ENCODE measurements at regions not wholly inside any gene's neighbourhood (a gene's known extent, or its start where the extent isn't known, plus 50 kb on each side); places are given as distances from the start of the nearest gene placed in this dataset.

DNA sequence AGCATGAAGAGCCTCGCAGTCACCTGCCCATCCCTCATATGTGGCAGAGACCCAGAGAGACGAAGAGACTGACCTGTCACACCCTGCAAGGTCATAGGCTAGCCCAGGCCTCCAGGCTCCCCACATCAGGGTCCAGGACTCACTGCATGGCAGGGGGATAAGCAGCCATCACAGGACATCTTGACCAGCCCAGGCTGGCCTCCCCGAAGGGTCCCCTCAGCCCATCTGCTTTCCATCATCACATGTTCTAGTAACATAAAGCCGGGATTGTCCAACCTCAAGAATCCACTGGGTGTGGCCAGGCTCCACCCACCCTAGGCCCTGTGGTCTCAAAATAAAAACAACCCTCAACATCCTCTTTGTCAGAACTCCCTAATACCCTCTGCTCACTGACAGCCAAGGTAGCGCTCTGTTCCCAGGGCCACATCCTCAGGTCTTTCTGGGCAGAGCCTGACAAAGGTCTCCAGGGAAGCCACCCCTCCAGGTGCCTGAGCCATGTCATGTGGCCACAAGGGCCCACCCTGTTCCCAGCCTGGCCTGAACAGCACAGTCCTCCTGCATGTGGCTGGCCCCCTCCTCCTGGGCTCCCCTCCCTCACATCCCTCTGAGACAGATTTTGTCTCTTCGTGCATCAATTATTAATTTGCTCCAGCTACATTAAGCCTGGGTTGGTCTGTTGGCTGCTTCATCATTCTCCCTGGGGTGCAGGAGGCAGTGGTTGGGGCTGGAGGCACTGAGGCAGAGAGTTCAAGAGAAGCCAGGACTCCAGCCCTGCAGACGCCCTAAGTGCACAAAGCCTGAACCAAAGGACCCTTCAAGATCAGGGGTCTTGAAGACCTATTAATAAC is 131.8 kb upstream of the UNC5B start:
- no peak overlapping the region for H3K9ac ChIP-seq (ENCODE audit: low read depth in 1 of 2, low read length in 2 of 2)
- H3K4me1 ChIP-seq (ENCODE audit: control insufficient read depth in 1 of 2, insufficient read depth in 2 of 2, low read length in 2 of 2): no peaks in the 10 kb centered on the region
- no peaks in the 10 kb centered on the region for H3K27me3 ChIP-seq (ENCODE audit: control insufficient read depth in 1 of 2, insufficient read depth in 2 of 2, low read length in 2 of 2)
- H3K4me3 ChIP-seq (ENCODE audit: low read depth in 1 of 2, low read length in 2 of 2): no peak overlapping the region
- no peaks in the 10 kb centered on the region for H3K36me3 ChIP-seq (ENCODE audit: control insufficient read depth in 1 of 2, insufficient read depth in 2 of 2, low read length in 2 of 2)
- no peaks in the 10 kb centered on the region for H3K9me3 ChIP-seq (ENCODE audit: control insufficient read depth in 1 of 2, low read length in 2 of 2)
- no peak overlapping the region for H3K27ac ChIP-seq (ENCODE audit: low read depth, low read length)

DNA sequence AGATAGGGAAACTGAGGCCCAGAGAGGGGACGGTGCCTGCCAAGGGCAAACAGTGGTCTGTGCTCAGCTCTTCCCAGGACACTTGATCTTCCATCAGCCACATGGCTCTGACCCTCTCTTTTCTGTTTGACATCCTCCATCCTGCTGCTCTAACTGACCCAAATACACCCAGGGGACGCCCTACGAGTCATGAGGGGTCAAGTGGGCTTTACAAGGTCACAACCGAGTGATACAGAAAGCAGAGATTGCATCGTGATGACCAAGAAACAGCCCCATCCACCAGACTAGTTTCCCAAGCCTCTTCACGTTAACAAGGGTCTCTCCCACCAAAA is 131.2 kb upstream of the UNC5B start:
- Histone ChIP-seq H3K27ac (ENCODE audit: low read depth, low read length) (no peak overlapping the region), H3K36me3 (ENCODE audit: control insufficient read depth in 1 of 2, insufficient read depth in 2 of 2, low read length in 2 of 2) (no peaks in the 10 kb centered on the region), H3K4me3 (ENCODE audit: low read depth in 1 of 2, low read length in 2 of 2) (no peak overlapping the region), H3K27me3 (ENCODE audit: control insufficient read depth in 1 of 2, insufficient read depth in 2 of 2, low read length in 2 of 2) (no peaks in the 10 kb centered on the region), H3K9me3 (ENCODE audit: control insufficient read depth in 1 of 2, low read length in 2 of 2) (no peaks in the 10 kb centered on the region), H3K4me1 (ENCODE audit: control insufficient read depth in 1 of 2, insufficient read depth in 2 of 2, low read length in 2 of 2) (no peaks in the 10 kb centered on the region), H3K9ac (ENCODE audit: low read depth in 1 of 2, low read length in 2 of 2) (no peak overlapping the region)

DNA sequence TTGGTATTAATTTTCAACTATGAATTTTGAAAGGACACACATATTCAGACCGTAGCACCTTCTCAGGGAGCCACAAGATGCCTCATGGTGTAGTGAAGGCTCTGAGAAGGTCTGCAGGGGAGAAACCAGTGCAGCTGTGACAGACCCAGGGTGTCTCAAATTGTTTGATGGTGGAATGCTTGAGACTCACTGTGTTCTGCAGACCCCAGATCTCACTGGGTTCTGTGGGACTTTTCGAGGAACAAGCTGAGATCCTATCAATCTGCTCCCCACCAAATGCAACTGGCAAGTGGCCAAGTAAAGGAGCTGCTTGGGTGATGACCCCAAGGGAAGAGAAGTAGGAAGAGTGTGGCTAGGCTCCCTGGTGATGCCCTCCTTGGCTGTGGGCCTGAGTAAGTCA is 130.5 kb upstream of the UNC5B start:
- Histone ChIP-seq H3K4me3 (ENCODE audit: low read depth in 1 of 2, low read length in 2 of 2) (no peak overlapping the region), H3K36me3 (ENCODE audit: control insufficient read depth in 1 of 2, insufficient read depth in 2 of 2, low read length in 2 of 2) (no peaks in the 10 kb centered on the region), H3K4me1 (ENCODE audit: control insufficient read depth in 1 of 2, insufficient read depth in 2 of 2, low read length in 2 of 2) (no peaks in the 10 kb centered on the region), H3K9me3 (ENCODE audit: control insufficient read depth in 1 of 2, low read length in 2 of 2) (no peaks in the 10 kb centered on the region), H3K27ac (ENCODE audit: low read depth, low read length) (no peak overlapping the region), H3K9ac (ENCODE audit: low read depth in 1 of 2, low read length in 2 of 2) (no peak overlapping the region), H3K27me3 (ENCODE audit: control insufficient read depth in 1 of 2, insufficient read depth in 2 of 2, low read length in 2 of 2) (no peaks in the 10 kb centered on the region)

DNA sequence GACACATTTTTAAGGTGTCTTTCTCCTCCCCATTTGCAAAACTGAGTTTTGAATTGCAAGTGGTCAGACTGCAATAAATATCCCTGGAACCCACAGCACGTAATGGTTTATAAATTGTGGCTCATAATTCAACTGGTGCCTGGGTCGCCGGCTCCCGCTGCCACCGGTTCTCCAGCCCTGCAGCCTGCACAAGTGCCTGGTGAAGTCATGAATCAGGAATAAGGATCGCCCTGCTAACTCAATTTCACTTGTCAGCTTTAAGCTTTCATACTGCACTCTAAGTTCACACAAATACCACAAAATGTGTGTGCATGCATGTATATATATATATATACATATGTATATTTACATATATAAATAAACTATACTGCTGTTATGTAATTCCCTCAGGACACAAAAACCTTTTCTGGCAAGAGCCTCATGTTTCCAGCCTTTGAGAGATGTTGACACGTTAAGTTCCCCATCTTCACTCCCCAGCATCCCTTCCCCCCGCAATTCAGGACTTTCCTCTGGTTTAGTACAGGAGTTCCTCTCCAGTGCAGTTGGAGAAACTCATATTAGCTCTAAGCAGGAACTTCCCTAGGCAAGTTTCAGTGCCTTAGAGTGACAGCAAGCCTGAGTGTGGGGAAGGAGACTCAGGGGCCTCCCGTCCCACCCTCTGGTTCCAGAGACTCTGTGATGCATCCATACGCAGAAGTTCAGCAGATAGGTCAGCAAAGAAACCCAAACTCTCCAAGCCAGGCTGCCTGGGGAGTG is 129.2 kb upstream of the UNC5B start:
- Histone ChIP-seq H3K9me3 (ENCODE audit: control insufficient read depth in 1 of 2, low read length in 2 of 2) (no peaks in the 10 kb centered on the region), H3K4me3 (ENCODE audit: low read depth in 1 of 2, low read length in 2 of 2) (no peak overlapping the region), H3K9ac (ENCODE audit: low read depth in 1 of 2, low read length in 2 of 2) (no peak overlapping the region), H3K27me3 (ENCODE audit: control insufficient read depth in 1 of 2, insufficient read depth in 2 of 2, low read length in 2 of 2) (no peaks in the 10 kb centered on the region), H3K4me1 (ENCODE audit: control insufficient read depth in 1 of 2, insufficient read depth in 2 of 2, low read length in 2 of 2) (no peaks in the 10 kb centered on the region), H3K27ac (ENCODE audit: low read depth, low read length) (no peak overlapping the region), H3K36me3 (ENCODE audit: control insufficient read depth in 1 of 2, insufficient read depth in 2 of 2, low read length in 2 of 2) (no peaks in the 10 kb centered on the region)

DNA sequence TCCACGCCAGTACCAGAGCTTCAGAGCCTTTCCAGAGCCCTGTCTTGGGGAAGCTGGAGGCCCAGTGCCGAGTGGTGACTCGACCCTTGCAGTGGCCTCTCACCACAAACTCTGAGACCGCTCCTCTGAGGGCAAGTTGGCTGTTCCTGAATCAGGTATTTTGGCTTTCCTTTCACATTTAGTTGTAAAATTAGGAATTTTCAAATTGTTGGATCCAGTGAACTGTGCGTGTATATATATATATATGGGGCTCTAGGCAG is 128.7 kb upstream of the UNC5B start:
- H3K4me1 ChIP-seq (ENCODE audit: control insufficient read depth in 1 of 2, insufficient read depth in 2 of 2, low read length in 2 of 2): no peaks in the 10 kb centered on the region
- no peak overlapping the region for H3K4me3 ChIP-seq (ENCODE audit: low read depth in 1 of 2, low read length in 2 of 2)
- H3K27ac ChIP-seq (ENCODE audit: low read depth, low read length): no peak overlapping the region
- no peaks in the 10 kb centered on the region for H3K36me3 ChIP-seq (ENCODE audit: control insufficient read depth in 1 of 2, insufficient read depth in 2 of 2, low read length in 2 of 2)
- no peaks in the 10 kb centered on the region for H3K9me3 ChIP-seq (ENCODE audit: control insufficient read depth in 1 of 2, low read length in 2 of 2)
- no peaks in the 10 kb centered on the region for H3K27me3 ChIP-seq (ENCODE audit: control insufficient read depth in 1 of 2, insufficient read depth in 2 of 2, low read length in 2 of 2)
- no peak overlapping the region for H3K9ac ChIP-seq (ENCODE audit: low read depth in 1 of 2, low read length in 2 of 2)

DNA sequence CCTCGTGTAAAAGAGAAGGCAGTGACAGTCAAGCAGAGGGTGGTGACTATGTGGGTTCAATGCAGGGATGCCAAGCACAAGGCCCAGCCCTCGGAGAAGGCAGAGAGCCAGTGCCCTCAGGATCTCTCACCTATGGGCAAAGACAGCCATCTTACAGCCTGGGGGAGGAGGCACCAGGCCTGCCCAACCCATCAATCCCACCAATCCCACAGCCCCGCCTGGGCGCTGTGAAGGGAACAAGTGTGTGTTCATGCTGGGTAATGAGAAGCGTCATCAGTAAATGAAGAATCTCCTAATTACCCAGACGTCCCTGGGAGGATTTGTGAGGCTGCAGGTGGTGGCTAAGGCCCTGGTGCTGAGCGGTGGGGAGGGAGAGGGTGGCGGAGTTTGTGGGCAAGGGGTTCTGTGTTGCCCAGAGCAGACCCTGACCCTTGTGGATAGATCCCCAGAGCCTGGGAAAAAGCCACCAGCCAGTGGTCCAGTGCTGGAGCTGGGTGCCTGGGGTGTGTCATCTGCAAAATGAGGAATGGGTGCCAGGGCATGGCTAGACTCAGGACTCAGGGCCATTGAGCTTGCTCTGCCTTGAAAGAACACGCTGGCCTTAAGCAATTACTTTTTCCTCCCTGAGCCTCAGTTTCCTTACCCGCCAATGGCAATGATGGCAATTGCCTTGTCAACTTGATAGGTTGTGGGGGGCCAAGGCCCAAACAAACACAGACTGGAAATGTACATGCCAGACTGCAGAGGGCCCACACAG is 128.1 kb upstream of the UNC5B start:
- Histone ChIP-seq H3K27me3 (ENCODE audit: control insufficient read depth in 1 of 2, insufficient read depth in 2 of 2, low read length in 2 of 2) (no peaks in the 10 kb centered on the region), H3K36me3 (ENCODE audit: control insufficient read depth in 1 of 2, insufficient read depth in 2 of 2, low read length in 2 of 2) (no peaks in the 10 kb centered on the region), H3K27ac (ENCODE audit: low read depth, low read length) (no peak overlapping the region), H3K4me3 (ENCODE audit: low read depth in 1 of 2, low read length in 2 of 2) (no peak overlapping the region), H3K4me1 (ENCODE audit: control insufficient read depth in 1 of 2, insufficient read depth in 2 of 2, low read length in 2 of 2) (no peaks in the 10 kb centered on the region), H3K9me3 (ENCODE audit: control insufficient read depth in 1 of 2, low read length in 2 of 2) (no peaks in the 10 kb centered on the region), H3K9ac (ENCODE audit: low read depth in 1 of 2, low read length in 2 of 2) (no peak overlapping the region)

DNA sequence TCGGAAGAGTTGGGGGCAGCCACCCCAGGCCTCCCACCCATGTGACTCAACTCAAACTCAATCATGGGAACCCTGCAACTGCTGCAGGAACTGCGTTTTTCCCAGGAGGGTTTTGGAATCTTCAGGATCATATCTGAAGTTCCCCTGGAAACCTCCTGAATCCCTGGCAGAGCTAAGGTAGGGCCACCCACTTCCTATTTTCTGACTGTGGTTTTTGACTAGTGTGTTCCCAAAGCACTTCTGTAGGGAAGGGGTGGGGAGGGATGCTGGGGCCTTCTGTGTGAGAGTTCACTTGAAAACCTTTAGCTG is 127.6 kb upstream of the UNC5B start:
- H3K9ac ChIP-seq (ENCODE audit: low read depth in 1 of 2, low read length in 2 of 2): no peak overlapping the region
- H3K4me1 ChIP-seq (ENCODE audit: control insufficient read depth in 1 of 2, insufficient read depth in 2 of 2, low read length in 2 of 2): no peaks in the 10 kb centered on the region
- H3K36me3 ChIP-seq (ENCODE audit: control insufficient read depth in 1 of 2, insufficient read depth in 2 of 2, low read length in 2 of 2): no peaks in the 10 kb centered on the region
- no peaks in the 10 kb centered on the region for H3K27me3 ChIP-seq (ENCODE audit: control insufficient read depth in 1 of 2, insufficient read depth in 2 of 2, low read length in 2 of 2)
- H3K27ac ChIP-seq (ENCODE audit: low read depth, low read length): no peak overlapping the region
- H3K9me3 ChIP-seq (ENCODE audit: control insufficient read depth in 1 of 2, low read length in 2 of 2): no peaks in the 10 kb centered on the region
- no peak overlapping the region for H3K4me3 ChIP-seq (ENCODE audit: low read depth in 1 of 2, low read length in 2 of 2)

DNA sequence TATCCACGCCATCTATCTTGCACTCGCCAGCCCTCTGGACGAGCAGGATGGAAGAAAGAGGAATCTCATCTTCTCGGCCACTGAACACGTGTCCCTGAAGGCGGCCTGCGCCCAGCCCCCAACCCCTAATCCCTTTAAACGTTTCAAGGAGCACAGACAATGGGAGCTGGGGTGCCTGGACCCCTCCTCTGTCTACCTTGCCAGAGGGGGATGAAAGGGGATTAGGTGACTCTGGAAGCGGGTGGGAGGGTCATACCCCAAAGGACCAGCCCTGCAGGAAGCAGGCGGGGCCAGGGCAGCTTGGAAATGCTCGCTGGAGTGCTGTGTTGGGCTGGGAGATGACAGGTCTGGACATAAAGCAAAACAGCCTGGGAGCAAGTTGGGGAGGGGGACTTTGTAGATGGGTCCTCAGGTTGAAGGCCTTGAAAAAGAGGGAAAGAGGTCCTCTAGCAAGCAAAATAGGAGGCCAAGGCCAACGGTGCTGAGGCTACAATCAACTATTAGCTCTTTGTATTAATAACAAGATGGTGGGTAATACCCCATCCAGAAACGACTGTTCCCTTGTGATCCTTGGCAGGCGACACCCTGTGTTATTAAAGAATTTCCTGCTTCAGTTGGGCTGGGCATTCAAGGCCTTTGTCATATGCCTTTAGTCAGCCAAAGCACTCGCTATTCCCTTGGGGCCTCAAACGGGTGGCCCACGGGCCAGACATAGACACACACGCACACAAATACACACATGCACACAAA is 126.5 kb upstream of the UNC5B start:
- H3K36me3 ChIP-seq (ENCODE audit: control insufficient read depth in 1 of 2, insufficient read depth in 2 of 2, low read length in 2 of 2): no peaks in the 10 kb centered on the region

DNA sequence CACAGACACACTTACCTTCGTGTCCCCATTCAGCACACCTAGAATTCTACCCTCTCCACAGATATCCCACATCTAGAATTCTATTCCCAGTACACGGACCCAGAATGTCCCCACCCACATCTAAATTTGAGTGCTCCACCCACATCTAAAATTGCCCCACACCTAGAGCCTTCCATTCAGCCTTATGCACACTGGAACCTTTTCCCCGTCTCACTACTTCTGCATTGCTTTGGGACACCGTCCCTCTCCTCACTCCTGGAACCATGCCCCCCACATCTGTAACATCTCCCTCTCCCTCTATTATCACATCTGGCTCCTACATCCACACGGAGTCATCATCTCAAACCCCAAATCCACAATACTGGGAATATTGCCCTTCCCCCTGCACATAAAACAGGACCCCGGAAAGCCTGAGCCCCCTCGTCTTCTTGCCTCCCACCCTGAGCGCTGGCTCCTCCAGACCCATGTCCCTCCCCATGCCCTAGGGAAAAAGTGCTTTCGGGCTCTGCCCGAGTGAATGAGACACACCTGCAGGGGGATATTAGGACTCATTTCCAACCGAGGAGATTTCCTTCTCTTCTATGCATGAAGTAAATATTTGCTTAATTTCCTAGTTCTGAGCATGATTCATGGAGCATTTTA is 125.8 kb upstream of the UNC5B start:
- Histone ChIP-seq H3K27me3 (ENCODE audit: control insufficient read depth in 1 of 2, insufficient read depth in 2 of 2, low read length in 2 of 2) (no peaks in the 10 kb centered on the region), H3K4me3 (ENCODE audit: low read depth in 1 of 2, low read length in 2 of 2) (no peak overlapping the region), H3K9me3 (ENCODE audit: control insufficient read depth in 1 of 2, low read length in 2 of 2) (no peaks in the 10 kb centered on the region), H3K27ac (ENCODE audit: low read depth, low read length) (no peak overlapping the region), H3K9ac (ENCODE audit: low read depth in 1 of 2, low read length in 2 of 2) (no peak overlapping the region), H3K36me3 (ENCODE audit: control insufficient read depth in 1 of 2, insufficient read depth in 2 of 2, low read length in 2 of 2) (no peaks in the 10 kb centered on the region), H3K4me1 (ENCODE audit: control insufficient read depth in 1 of 2, insufficient read depth in 2 of 2, low read length in 2 of 2) (no peaks in the 10 kb centered on the region)

More for the DNA sequence above, 126.5 kb upstream of the UNC5B start:
- no peak overlapping the region for H3K4me3 ChIP-seq (ENCODE audit: low read depth in 1 of 2, low read length in 2 of 2)
- H3K9me3 ChIP-seq (ENCODE audit: control insufficient read depth in 1 of 2, low read length in 2 of 2): no peaks in the 10 kb centered on the region
- H3K27ac ChIP-seq (ENCODE audit: low read depth, low read length): no peak overlapping the region
- H3K27me3 ChIP-seq (ENCODE audit: control insufficient read depth in 1 of 2, insufficient read depth in 2 of 2, low read length in 2 of 2): no peaks in the 10 kb centered on the region
- H3K4me1 ChIP-seq (ENCODE audit: control insufficient read depth in 1 of 2, insufficient read depth in 2 of 2, low read length in 2 of 2): no peaks in the 10 kb centered on the region
- H3K9ac ChIP-seq (ENCODE audit: low read depth in 1 of 2, low read length in 2 of 2): no peak overlapping the region

All from duodenal mucosa (tissue), 2 donors.